ENCODE measurements at regions not wholly inside any gene's neighbourhood (a gene's known extent, or its start where the extent isn't known, plus 50 kb on each side); places are given as distances from the start of the nearest gene placed in this dataset.
A peak's percentile ranks its signal among the peaks of the same experiment; 100 is the strongest.

GRCh38 chr11:15911377-15912044 lies 444.8 kb downstream of the SOX6 start:
- peak; percentile 58 for DNase-seq (ENCODE audit: low read depth)

GRCh38 chr11:15912291-15912690 lies 444.1 kb downstream of the SOX6 start:
- DNase-seq (ENCODE audit: low read depth) = no peak

GRCh38 chr11:15912825-15913224 lies 443.5 kb downstream of the SOX6 start:
- peak; percentile 27 for DNase-seq (ENCODE audit: low read depth)

DNA sequence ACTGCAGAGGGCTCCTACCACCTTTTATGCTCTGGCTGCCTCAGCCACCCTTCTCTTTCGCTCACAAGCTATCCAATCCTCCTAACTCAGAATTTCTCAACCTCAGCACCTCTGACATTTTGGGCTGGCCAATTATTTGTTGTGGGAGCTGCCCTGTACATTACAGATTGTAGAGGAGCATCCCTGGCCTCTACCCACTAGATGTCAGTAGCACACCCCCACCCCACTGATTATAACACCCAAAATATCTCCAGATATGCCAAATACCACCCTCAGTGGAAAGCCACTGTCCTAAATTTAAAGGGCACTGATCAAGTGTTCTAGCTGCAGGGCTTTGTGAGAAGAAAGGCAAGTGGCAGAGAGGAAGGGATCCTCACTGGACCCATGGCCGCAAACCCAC lies 443.1 kb downstream of the SOX6 start:
- DNase-seq (ENCODE audit: low read depth) = no peak

Data from EH (cell line).